ENCODE measurements at regions not wholly inside any gene's neighbourhood (a gene's known extent, or its start where the extent isn't known, plus 50 kb on each side); places are given as distances from the start of the nearest gene placed in this dataset.

GRCh38 chr5:28421141-28421540 lies 1382.8 kb upstream of the CDH9 start:
- H3K36me3 ChIP-seq, result no peaks in the 10 kb centered on the region
- no peak overlapping the region for H3K27ac ChIP-seq
- no peaks in the 10 kb centered on the region for H3K27me3 ChIP-seq (replicated peaks; ENCODE audit: insufficient read depth)
- intact Hi-C loops (cut with DNase I), result no loop called here
- TF ChIP-seq CTCF (IDR thresholded peaks at IDR 0.05), result no peak
- TF ChIP-seq POLR2AphosphoS5 (IDR thresholded peaks at IDR 0.05), result no peak
- no peak for TF ChIP-seq POLR2A (IDR thresholded peaks at IDR 0.05)
- WGBS, result 76% methylated on average over 3 of the region's 3 CpGs
- no peaks in the 10 kb centered on the region for H3K4me1 ChIP-seq (replicated peaks)
- no peak for DNase-seq (ENCODE audit: low spot score)
- no peaks in the 10 kb centered on the region for H3K9me3 ChIP-seq
- H3K4me3 ChIP-seq, result no peak overlapping the region

GRCh38 chr5:28415791-28416443 lies 1377.5 kb upstream of the CDH9 start:
- Histone ChIP-seq H3K4me1 (replicated peaks) (no peaks in the 10 kb centered on the region), H3K27me3 (replicated peaks; ENCODE audit: insufficient read depth) (no peaks in the 10 kb centered on the region), H3K9me3 (no peaks in the 10 kb centered on the region), H3K4me3 (no peak overlapping the region), H3K36me3 (no peaks in the 10 kb centered on the region), H3K27ac (no peak overlapping the region)
- intact Hi-C loops (cut with DNase I), result no loop called here
- 80% methylated on average over 2 of the region's 2 CpGs for WGBS
- DNase-seq (ENCODE audit: low spot score), result no peak
- TF ChIP-seq POLR2AphosphoS5 (IDR thresholded peaks at IDR 0.05), result no peak
- no peak for TF ChIP-seq POLR2A (IDR thresholded peaks at IDR 0.05)
- TF ChIP-seq CTCF (IDR thresholded peaks at IDR 0.05), result no peak

- intact Hi-C loops (cut with DNase I), result no loop called here
- Histone ChIP-seq H3K4me3 (no peak overlapping the region), H3K4me1 (replicated peaks) (no peaks in the 10 kb centered on the region), H3K36me3 (no peaks in the 10 kb centered on the region), H3K9me3 (no peaks in the 10 kb centered on the region), H3K27ac (no peak overlapping the region), H3K27me3 (replicated peaks; ENCODE audit: insufficient read depth) (no peaks in the 10 kb centered on the region)
- no peak for DNase-seq (ENCODE audit: low spot score)
- TF ChIP-seq POLR2AphosphoS5 (IDR thresholded peaks at IDR 0.05), result no peak
- no peak for TF ChIP-seq CTCF (IDR thresholded peaks at IDR 0.05)
- TF ChIP-seq POLR2A (IDR thresholded peaks at IDR 0.05), result no peak
- 90% methylated on average over 1 of the region's 1 CpG for WGBS
Observed at GRCh38 chr5:28414619-28415018, 1376.2 kb upstream of the CDH9 start.

GRCh38 chr5:28408651-28409050 lies 1370.3 kb upstream of the CDH9 start:
- H3K4me1 ChIP-seq (replicated peaks), result no peaks in the 10 kb centered on the region
- no peaks in the 10 kb centered on the region for H3K27me3 ChIP-seq (replicated peaks; ENCODE audit: insufficient read depth)
- H3K36me3 ChIP-seq, result no peaks in the 10 kb centered on the region
- intact Hi-C loops (cut with DNase I), result no loop called here
- no peak overlapping the region for H3K4me3 ChIP-seq
- no peak overlapping the region for H3K27ac ChIP-seq
- no peaks in the 10 kb centered on the region for H3K9me3 ChIP-seq
- TF ChIP-seq CTCF (IDR thresholded peaks at IDR 0.05) (no peak), POLR2A (IDR thresholded peaks at IDR 0.05) (no peak)
- DNase-seq (ENCODE audit: low spot score), result no peak

GRCh38 chr5:28408186-28408585 lies 1369.8 kb upstream of the CDH9 start:
- Histone ChIP-seq H3K9me3 (no peaks in the 10 kb centered on the region), H3K4me1 (replicated peaks) (no peaks in the 10 kb centered on the region), H3K36me3 (no peaks in the 10 kb centered on the region), H3K27ac (no peak overlapping the region), H3K4me3 (no peak overlapping the region), H3K27me3 (replicated peaks; ENCODE audit: insufficient read depth) (no peaks in the 10 kb centered on the region)
- WGBS, result 83% methylated on average over 3 of the region's 3 CpGs
- no peak for DNase-seq (ENCODE audit: low spot score)
- TF ChIP-seq POLR2A (IDR thresholded peaks at IDR 0.05) (no peak), CTCF (IDR thresholded peaks at IDR 0.05) (no peak), POLR2AphosphoS5 (IDR thresholded peaks at IDR 0.05) (no peak)
- intact Hi-C loops (cut with DNase I), result no loop called here

Data from prostate gland (tissue), 2 donors.